GM23248 (cell line): ENCODE measurements at regions not wholly inside any gene's neighbourhood (a gene's known extent, or its start where the extent isn't known, plus 50 kb on each side); places are given as distances from the start of the nearest gene placed in this dataset.

ENCODE experiments used
- EZH2 ChIP-seq: fragments of 200-600 bp; sonication (generic); IDR thresholded peaks from 2 replicates; pipeline ENCODE4 v1.6.1; 2018; ENCODE audit warnings: antibody characterized with exemption, mild to moderate bottlenecking; ENCODE audit not compliant: insufficient read depth, poor library complexity, severe bottlenecking
- EZH2phosphoT487 ChIP-seq: fragments of 200-600 bp; sonication (generic); IDR thresholded peaks from 2 replicates; pipeline ENCODE4 v1.6.1; 2018; ENCODE audit warnings: antibody characterized with exemption, moderate library complexity, mild to moderate bottlenecking, low read depth; ENCODE audit not compliant: insufficient read depth

DNA sequence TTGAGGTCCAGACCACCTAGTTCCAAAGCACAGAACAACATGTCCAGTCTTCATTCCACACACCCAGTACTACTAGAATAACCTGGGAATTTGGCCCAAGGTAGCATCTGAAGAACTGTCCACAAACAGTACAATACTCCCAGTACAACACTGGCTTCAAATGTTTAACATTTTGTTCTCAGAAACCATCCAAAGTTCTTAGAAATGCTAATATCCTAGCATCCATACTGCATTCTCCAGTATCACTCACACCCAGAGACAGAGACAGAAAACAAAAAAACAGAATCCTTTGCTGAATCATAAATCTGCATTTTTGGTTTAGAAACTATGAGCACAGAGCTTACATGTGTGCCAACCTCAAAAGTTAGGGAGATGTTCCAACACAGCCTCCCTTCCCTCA is 490.8 kb downstream of the FOXO1 start:
- no peak for TF ChIP-seq EZH2
- no peak for TF ChIP-seq EZH2phosphoT487
